ENCODE measurements at regions not wholly inside any gene's neighbourhood (a gene's known extent, or its start where the extent isn't known, plus 50 kb on each side); places are given as distances from the start of the nearest gene placed in this dataset.

GRCh38 chr10:124346831-124347230, 71.9 kb downstream of the OAT start:
- DNase-seq: no peak

- DNase-seq: no peak
Observed at GRCh38 chr10:124345521-124345920, 73.2 kb downstream of the OAT start.

- no peak for DNase-seq
Observed at GRCh38 chr10:124344931-124345330, 73.8 kb downstream of the OAT start.

- DNase-seq: no peak
Observed at GRCh38 chr10:124344266-124344590, 74.5 kb downstream of the OAT start.

- no peak for DNase-seq
Observed at GRCh38 chr10:124343351-124344265, 75.1 kb downstream of the OAT start.

- no peak for DNase-seq
Observed at GRCh38 chr10:124342821-124343170, 75.9 kb downstream of the OAT start.

- no peak for DNase-seq
Observed at GRCh38 chr10:124342136-124342820, 76.4 kb downstream of the OAT start.

- DNase-seq: no peak
Observed at GRCh38 chr10:124341768-124342135, 77.0 kb downstream of the OAT start.

- DNase-seq: peak; percentile 48 to 56
Observed at GRCh38 chr10:124340033-124340760, 78.5 kb downstream of the OAT start.

GRCh38 chr10:124339119-124340032, 79.3 kb downstream of the OAT start:
- DNase-seq: no peak

GRCh38 chr10:124338276-124338925, 80.3 kb downstream of the OAT start:
- no peak for DNase-seq

GRCh38 chr10:124336186-124336585, 82.5 kb downstream of the OAT start:
- no peak for DNase-seq

GRCh38 chr10:124333931-124334330, 84.8 kb downstream of the OAT start:
- no peak for DNase-seq

- no peak for DNase-seq
Observed at GRCh38 chr10:124332426-124332825, 86.3 kb downstream of the OAT start.

GRCh38 chr10:124329941-124330340, 88.8 kb downstream of the OAT start:
- DNase-seq: no peak

GRCh38 chr10:124329362-124329761, 89.4 kb downstream of the OAT start:
- no peak for DNase-seq

GRCh38 chr10:124328477-124329220, 90.1 kb downstream of the OAT start:
- no peak for DNase-seq

GRCh38 chr10:124325998-124326636, 92.6 kb downstream of the OAT start:
- no peak for DNase-seq

GRCh38 chr10:124325633-124325914, 93.1 kb downstream of the OAT start:
- DNase-seq: no peak

Measured in right lung (tissue), 2 donors.